Upper lobe of right lung (tissue), 1 donor: ENCODE measurements at regions not wholly inside any gene's neighbourhood (a gene's known extent, or its start where the extent isn't known, plus 50 kb on each side); places are given as distances from the start of the nearest gene placed in this dataset.
A peak's percentile ranks its signal among the peaks of the same experiment; 100 is the strongest.

Experiments used
- ATAC-seq: fragments of 200-7000 bp; cut with Tn5 transposase; one replicate; pipeline ENCODE4 v1.9.1; 2020; ENCODE audit warnings: mild to moderate bottlenecking, moderate library complexity
- DNase-seq: peaks from one replicate; pipeline ENCODE4 v3.0.0-alpha.2; 2020
- H3K27ac ChIP-seq: fragments of 200-600 bp; one replicate; pipeline ENCODE4 v1.8.0; 2022
- H3K27me3 ChIP-seq: fragments of 200-600 bp; one replicate; pipeline ENCODE4 v1.8.0; 2022; ENCODE audit warnings: mild to moderate bottlenecking
- H3K36me3 ChIP-seq: fragments of 200-600 bp; one replicate; pipeline ENCODE4 v1.8.0; 2022
- H3K4me1 ChIP-seq: fragments of 200-600 bp; one replicate; pipeline ENCODE4 v1.8.0; 2022
- H3K4me3 ChIP-seq: fragments of 200-600 bp; one replicate; pipeline ENCODE4 v1.8.0; 2022; ENCODE audit warnings: mild to moderate bottlenecking
- H3K9me3 ChIP-seq: fragments of 200-600 bp; one replicate; pipeline ENCODE4 v1.8.0; 2022
- intact Hi-C: fragments of 100-400 bp; cut with DNase I; formaldehyde crosslinking; loops from one replicate; pipeline ENCODE4 v1.11.0; 2022
- TF ChIP-seq, protein P1 (sequence below): fragments of 200-600 bp; IDR thresholded peaks from one replicate; pipeline ENCODE4 v1.8.0; 2022; ENCODE audit warnings: antibody characterized with exemption
- donor health status: DM: no; HTN: yes; CAD: no; lungs with severe emphysema.

DNA sequence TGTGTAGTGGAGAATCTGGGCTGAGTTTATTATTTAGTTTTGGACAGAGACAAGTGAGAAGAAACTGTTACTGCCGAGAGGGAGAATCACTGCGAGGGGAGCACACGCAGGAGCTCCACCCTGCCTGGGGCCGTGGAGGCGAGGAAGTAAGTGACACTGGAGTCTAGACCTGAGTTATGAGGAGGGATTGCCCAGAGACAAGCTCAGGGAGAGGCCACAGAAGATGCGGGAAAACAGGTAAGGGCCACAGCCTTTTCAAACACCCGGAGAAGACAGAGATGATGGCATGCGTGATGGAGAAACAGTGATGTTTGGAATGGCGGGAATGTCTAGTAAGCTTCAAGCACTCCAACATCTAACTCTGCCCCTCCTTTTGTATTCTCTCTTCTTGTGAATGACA lies 84.1 kb downstream of the TNFSF11 start:
- H3K4me3 ChIP-seq, result no peak overlapping the region
- no peaks in the 10 kb centered on the region for H3K9me3 ChIP-seq
- no peak for ATAC-seq
- H3K4me1 ChIP-seq, result no peaks in the 10 kb centered on the region
- DNase-seq, result no peak
- H3K27me3 ChIP-seq, result peaks cover 16% of the 10 kb centered on the region
- TF ChIP-seq, protein P1, sequence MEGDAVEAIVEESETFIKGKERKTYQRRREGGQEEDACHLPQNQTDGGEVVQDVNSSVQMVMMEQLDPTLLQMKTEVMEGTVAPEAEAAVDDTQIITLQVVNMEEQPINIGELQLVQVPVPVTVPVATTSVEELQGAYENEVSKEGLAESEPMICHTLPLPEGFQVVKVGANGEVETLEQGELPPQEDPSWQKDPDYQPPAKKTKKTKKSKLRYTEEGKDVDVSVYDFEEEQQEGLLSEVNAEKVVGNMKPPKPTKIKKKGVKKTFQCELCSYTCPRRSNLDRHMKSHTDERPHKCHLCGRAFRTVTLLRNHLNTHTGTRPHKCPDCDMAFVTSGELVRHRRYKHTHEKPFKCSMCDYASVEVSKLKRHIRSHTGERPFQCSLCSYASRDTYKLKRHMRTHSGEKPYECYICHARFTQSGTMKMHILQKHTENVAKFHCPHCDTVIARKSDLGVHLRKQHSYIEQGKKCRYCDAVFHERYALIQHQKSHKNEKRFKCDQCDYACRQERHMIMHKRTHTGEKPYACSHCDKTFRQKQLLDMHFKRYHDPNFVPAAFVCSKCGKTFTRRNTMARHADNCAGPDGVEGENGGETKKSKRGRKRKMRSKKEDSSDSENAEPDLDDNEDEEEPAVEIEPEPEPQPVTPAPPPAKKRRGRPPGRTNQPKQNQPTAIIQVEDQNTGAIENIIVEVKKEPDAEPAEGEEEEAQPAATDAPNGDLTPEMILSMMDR, result no peak
- intact Hi-C loops, result no loop called here
- H3K27ac ChIP-seq, result no peak overlapping the region
- no peaks in the 10 kb centered on the region for H3K36me3 ChIP-seq

DNA sequence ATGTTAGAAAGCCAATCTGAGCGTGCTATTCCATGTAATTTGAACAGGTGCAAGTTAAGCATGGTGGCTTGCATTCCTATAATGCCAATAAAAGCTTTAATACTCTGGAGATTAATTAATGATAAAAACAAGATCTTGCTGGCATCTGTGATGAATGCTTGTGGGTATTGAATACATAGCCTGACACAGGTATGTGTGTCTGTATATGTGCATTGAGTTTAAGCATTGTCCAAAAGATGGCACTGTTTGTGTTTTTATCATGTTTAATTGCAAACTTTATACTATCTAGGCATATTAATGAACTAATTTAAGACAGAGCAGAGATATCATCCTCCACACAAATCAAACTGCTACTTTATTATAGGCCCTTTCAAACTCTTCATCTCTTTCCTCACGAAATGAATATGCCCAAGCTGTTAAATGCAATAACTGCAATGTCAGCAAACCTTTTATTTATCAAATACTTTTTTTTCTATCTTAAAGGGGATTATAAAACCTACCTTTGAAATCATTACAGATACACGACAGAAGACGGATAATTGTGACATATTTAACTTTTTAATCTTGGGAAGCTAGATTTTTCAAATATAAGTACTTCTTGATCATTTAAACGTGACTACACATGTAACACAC lies 86.5 kb downstream of the TNFSF11 start:
- TF ChIP-seq, protein P1, result peak; percentile 15
- DNase-seq (no peak), ATAC-seq (no peak)
- Histone ChIP-seq H3K27me3 (peaks cover 1% of the 10 kb centered on the region), H3K27ac (no peak overlapping the region), H3K9me3 (no peaks in the 10 kb centered on the region), H3K36me3 (no peaks in the 10 kb centered on the region), H3K4me1 (no peaks in the 10 kb centered on the region), H3K4me3 (no peak overlapping the region)
- intact Hi-C loops, result no loop called here

DNA sequence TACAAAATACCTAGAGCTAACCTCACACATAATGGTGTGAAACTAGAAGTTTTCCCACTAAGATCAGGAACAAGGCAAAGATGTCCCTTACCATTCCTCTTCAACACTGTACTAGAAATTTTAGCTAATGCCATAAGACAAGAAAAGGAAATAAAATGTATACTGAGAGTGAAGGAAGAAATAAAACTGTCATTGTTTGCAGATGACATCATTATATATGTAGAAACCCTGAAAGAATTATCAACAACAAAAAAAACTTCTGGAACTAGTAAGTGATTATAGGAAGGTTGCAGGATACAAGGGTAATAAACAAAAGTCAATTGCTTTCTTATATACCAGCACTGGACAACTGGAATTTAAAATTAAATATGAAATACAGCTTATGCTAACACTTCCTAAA lies 93.7 kb downstream of the TNFSF11 start:
- ATAC-seq (no peak), DNase-seq (no peak)
- H3K27ac ChIP-seq, result no peak overlapping the region
- H3K27me3 ChIP-seq, result no peaks in the 10 kb centered on the region
- TF ChIP-seq, protein P1, result no peak
- no peak overlapping the region for H3K4me3 ChIP-seq
- H3K9me3 ChIP-seq, result no peaks in the 10 kb centered on the region
- no peaks in the 10 kb centered on the region for H3K36me3 ChIP-seq
- no peaks in the 10 kb centered on the region for H3K4me1 ChIP-seq
- intact Hi-C loops, result no loop called here

DNA sequence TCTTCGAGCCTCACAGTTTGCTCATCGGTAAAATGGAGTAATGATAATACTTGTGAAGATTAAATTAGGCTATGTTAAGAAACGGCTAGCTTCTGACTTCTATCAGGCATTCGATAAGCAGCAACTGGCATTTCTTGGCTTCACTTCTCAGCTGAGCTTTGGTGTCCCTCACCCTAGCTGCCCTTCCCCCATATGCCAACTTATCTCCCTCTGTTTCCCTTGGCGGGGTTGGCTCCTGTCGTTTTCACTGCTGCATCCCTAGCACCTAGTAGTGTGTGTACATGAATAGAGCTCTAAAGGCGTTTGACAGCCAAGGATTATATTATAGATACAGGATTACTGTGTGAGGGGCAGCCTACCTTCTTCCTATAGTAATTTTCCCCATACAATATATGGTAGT lies 97.5 kb downstream of the TNFSF11 start:
- Histone ChIP-seq H3K9me3 (no peaks in the 10 kb centered on the region), H3K27ac (no peak overlapping the region), H3K4me3 (no peak overlapping the region), H3K4me1 (no peaks in the 10 kb centered on the region), H3K27me3 (no peaks in the 10 kb centered on the region), H3K36me3 (no peaks in the 10 kb centered on the region)
- ATAC-seq (no peak), DNase-seq (no peak)
- TF ChIP-seq, protein P1, result no peak
- intact Hi-C loops, result no loop called here

DNA sequence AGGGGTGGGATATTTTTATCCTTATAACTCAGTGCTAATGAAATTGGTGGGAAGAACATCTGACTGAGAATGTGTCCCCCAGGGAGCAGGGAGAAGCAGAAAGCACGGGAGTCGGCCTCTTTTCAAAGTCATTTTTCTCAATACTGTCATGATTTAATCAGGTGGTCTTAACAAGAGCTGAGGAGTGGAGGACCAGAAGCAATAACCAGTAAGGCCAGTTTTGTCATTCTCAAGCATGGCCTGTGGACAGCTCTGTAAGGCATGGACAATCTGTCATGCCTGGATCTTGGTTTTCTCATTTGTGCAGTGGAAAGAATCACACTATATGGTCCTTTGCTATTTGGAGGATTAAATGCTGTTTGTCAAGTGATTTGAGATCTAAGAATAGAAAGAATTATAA lies 99.7 kb downstream of the TNFSF11 start:
- no peak for ATAC-seq
- intact Hi-C loops, result no loop called here
- no peak for DNase-seq
- H3K27ac ChIP-seq, result no peak overlapping the region
- H3K4me3 ChIP-seq, result no peak overlapping the region
- no peaks in the 10 kb centered on the region for H3K4me1 ChIP-seq
- H3K27me3 ChIP-seq, result no peaks in the 10 kb centered on the region
- no peaks in the 10 kb centered on the region for H3K36me3 ChIP-seq
- H3K9me3 ChIP-seq, result no peaks in the 10 kb centered on the region
- TF ChIP-seq, protein P1, result no peak

DNA sequence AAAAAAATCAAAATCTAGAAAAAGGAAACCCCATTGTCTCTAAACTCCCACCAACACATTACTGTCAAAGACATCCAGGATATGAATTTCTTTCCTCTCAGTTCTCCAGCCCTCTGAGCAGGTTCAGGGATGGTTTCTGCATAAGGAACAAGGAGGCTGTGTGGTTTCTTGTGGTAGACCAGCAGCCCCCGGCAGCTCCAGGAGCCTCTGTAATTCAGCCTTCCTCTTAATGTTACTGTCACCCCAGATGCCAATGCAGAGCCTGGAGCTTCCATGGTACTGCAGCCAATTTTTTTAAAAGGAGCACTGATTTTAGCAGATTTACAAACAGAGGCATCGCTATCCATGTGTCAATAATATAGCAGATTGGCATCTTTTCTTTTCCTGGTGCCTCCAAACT lies 100.6 kb upstream of the FAM216B start:
- ATAC-seq, result no peak
- intact Hi-C loops, result no loop called here

More for the DNA sequence above, 100.6 kb upstream of the FAM216B start:
- no peaks in the 10 kb centered on the region for H3K9me3 ChIP-seq
- H3K27me3 ChIP-seq, result no peaks in the 10 kb centered on the region
- no peak for DNase-seq
- TF ChIP-seq, protein P1, result no peak
- no peaks in the 10 kb centered on the region for H3K36me3 ChIP-seq
- no peak overlapping the region for H3K4me3 ChIP-seq
- H3K27ac ChIP-seq, result no peak overlapping the region
- no peaks in the 10 kb centered on the region for H3K4me1 ChIP-seq
